Astrocyte (in vitro differentiated cells and primary cell): ENCODE measurements at regions not wholly inside any gene's neighbourhood (a gene's known extent, or its start where the extent isn't known, plus 50 kb on each side); places are given as distances from the start of the nearest gene placed in this dataset.
A peak's percentile ranks its signal among the peaks of the same experiment; 100 is the strongest.

ENCODE experiments used
- DNase-seq: peaks from one replicate; pipeline ENCODE4 v3.0.0-alpha.2; 2010; ENCODE audit warnings: low read depth
- FAIRE-seq: peaks from 2 replicates; lab custom pipeline; 2011; peaks lifted over from hg19 to GRCh38; lab: Jason Lieb, UNC
- H2AFZ ChIP-seq: 2 replicates; pipeline ENCODE4 v1.6.0; 2012; ENCODE audit warnings: low read depth, low read length, inconsistent platforms
- H3K27ac ChIP-seq: 2 replicates; pipeline ENCODE4 v1.5.1; 2011; ENCODE audit warnings: low read depth, low read length, inconsistent platforms
- H3K27me3 ChIP-seq: 2 replicates; pipeline ENCODE4 v1.6.0; 2011; ENCODE audit warnings: low read length, inconsistent platforms; ENCODE audit not compliant: insufficient read depth
- H3K36me3 ChIP-seq: 2 replicates; pipeline ENCODE4 v1.5.1; 2011; ENCODE audit warnings: low read length, inconsistent platforms; ENCODE audit not compliant: insufficient read depth
- H3K4me1 ChIP-seq: 2 replicates; pipeline ENCODE4 v1.5.1; 2011; ENCODE audit warnings: low read length, inconsistent platforms; ENCODE audit not compliant: insufficient read depth
- H3K4me2 ChIP-seq: 2 replicates; pipeline ENCODE4 v1.6.0; 2012; ENCODE audit warnings: low read length, inconsistent platforms
- H3K4me3 ChIP-seq: 2 replicates; pipeline ENCODE4 v1.5.1; 2011; ENCODE audit warnings: low read depth, mild to moderate bottlenecking, low read length, inconsistent platforms; ENCODE audit not compliant: insufficient read depth
- H3K79me2 ChIP-seq: 2 replicates; pipeline ENCODE4 v1.6.0; 2012; ENCODE audit warnings: mild to moderate bottlenecking, low read length, inconsistent platforms; ENCODE audit not compliant: insufficient read depth
- H3K9ac ChIP-seq: 2 replicates; pipeline ENCODE4 v1.6.0; 2012; ENCODE audit warnings: mild to moderate bottlenecking, low read length, inconsistent platforms
- H3K9me3 ChIP-seq: 2 replicates; pipeline ENCODE4 v1.5.1; 2012; ENCODE audit warnings: low read depth, mild to moderate bottlenecking, low read length, inconsistent platforms; ENCODE audit not compliant: insufficient read depth
- H4K20me1 ChIP-seq: 2 replicates; pipeline ENCODE4 v1.6.0; 2012; ENCODE audit warnings: low read length, inconsistent platforms; ENCODE audit not compliant: insufficient read depth
- H3K27ac Mint-ChIP-seq: one replicate; pipeline ENCODE4 v1.8.0; 2021; ENCODE audit warnings: mild to moderate bottlenecking, mixed read lengths; ENCODE audit not compliant: unreplicated experiment
- H3K27me3 Mint-ChIP-seq: one replicate; pipeline ENCODE4 v1.8.0; 2021; ENCODE audit warnings: low read depth, mixed read lengths; ENCODE audit not compliant: unreplicated experiment
- H3K36me3 Mint-ChIP-seq: one replicate; pipeline ENCODE4 v1.8.0; 2021; ENCODE audit warnings: low read depth, mixed read lengths; ENCODE audit not compliant: unreplicated experiment
- H3K4me1 Mint-ChIP-seq: one replicate; pipeline ENCODE4 v1.8.0; 2021; ENCODE audit warnings: low read depth, mixed read lengths; ENCODE audit not compliant: unreplicated experiment
- H3K4me3 Mint-ChIP-seq: one replicate; pipeline ENCODE4 v1.8.0; 2021; ENCODE audit warnings: mild to moderate bottlenecking, moderate library complexity, mixed read lengths; ENCODE audit not compliant: unreplicated experiment
- H3K9me3 Mint-ChIP-seq: one replicate; pipeline ENCODE4 v1.8.0; 2021; ENCODE audit warnings: mild to moderate bottlenecking, mixed read lengths; ENCODE audit not compliant: unreplicated experiment
- EZH2 ChIP-seq: IDR thresholded peaks from 2 replicates; pipeline ENCODE4 v1.6.1; 2012; ENCODE audit warnings: mild to moderate bottlenecking, low read length, inconsistent platforms; ENCODE audit not compliant: insufficient read depth
- TF ChIP-seq, protein P1 (sequence below): IDR thresholded peaks from 2 replicates; pipeline ENCODE4 v1.5.1; 2011; ENCODE audit warnings: low read depth, mild to moderate bottlenecking, inconsistent platforms, low read length, moderate library complexity; ENCODE audit not compliant: insufficient read depth

DNA sequence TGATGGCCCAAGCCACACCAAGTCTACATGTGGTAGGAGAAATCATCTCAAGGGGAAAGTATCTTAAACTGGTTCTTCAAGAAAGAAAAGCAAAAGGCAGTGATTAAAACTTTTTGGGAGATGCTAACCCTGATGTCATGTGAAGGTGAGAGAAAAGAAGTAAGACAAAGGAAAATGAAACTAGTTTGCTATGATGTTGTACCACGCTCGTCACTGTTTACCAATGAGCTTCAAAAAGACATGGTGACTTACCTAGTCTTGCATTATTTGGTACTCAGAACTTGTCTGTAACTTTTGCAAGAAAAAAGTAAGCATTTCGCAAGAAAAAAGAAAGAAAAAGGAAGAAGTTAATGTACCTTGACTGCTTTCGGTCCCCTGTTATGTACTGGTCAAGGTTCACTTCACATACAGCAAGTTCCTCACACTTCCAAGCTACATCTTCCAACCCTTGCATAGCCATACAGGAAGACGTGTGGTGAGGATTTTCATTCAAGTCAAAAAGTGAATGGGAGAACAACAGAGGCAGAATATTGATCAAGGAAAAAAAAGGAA lies 739.3 kb downstream of the NR2F1-AS1 start:
- H3K4me1 ChIP-seq = peaks cover 8% of the 10 kb centered on the region
- no peak overlapping the region for H3K4me2 ChIP-seq
- H3K4me1 Mint-ChIP-seq = no peaks in the 10 kb centered on the region
- H3K4me3 ChIP-seq = no peak overlapping the region
- H3K27me3 ChIP-seq = no peaks in the 10 kb centered on the region
- H3K27me3 Mint-ChIP-seq = no peaks in the 10 kb centered on the region
- H3K9ac ChIP-seq = no peak overlapping the region
- no peak overlapping the region for H3K4me3 Mint-ChIP-seq
- H3K36me3 Mint-ChIP-seq = no peaks in the 10 kb centered on the region
- H3K27ac ChIP-seq = no peak overlapping the region
- no peaks in the 10 kb centered on the region for H4K20me1 ChIP-seq
- TF ChIP-seq, protein P1, sequence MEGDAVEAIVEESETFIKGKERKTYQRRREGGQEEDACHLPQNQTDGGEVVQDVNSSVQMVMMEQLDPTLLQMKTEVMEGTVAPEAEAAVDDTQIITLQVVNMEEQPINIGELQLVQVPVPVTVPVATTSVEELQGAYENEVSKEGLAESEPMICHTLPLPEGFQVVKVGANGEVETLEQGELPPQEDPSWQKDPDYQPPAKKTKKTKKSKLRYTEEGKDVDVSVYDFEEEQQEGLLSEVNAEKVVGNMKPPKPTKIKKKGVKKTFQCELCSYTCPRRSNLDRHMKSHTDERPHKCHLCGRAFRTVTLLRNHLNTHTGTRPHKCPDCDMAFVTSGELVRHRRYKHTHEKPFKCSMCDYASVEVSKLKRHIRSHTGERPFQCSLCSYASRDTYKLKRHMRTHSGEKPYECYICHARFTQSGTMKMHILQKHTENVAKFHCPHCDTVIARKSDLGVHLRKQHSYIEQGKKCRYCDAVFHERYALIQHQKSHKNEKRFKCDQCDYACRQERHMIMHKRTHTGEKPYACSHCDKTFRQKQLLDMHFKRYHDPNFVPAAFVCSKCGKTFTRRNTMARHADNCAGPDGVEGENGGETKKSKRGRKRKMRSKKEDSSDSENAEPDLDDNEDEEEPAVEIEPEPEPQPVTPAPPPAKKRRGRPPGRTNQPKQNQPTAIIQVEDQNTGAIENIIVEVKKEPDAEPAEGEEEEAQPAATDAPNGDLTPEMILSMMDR = no peak
- no peak for TF ChIP-seq EZH2
- H3K36me3 ChIP-seq = no peaks in the 10 kb centered on the region
- H3K27ac Mint-ChIP-seq = no peak overlapping the region
- H2AFZ ChIP-seq = no peak overlapping the region
- no peak for DNase-seq
- peak; percentile 86 for FAIRE-seq
- H3K79me2 ChIP-seq = no peaks in the 10 kb centered on the region
- no peaks in the 10 kb centered on the region for H3K9me3 ChIP-seq
- no peaks in the 10 kb centered on the region for H3K9me3 Mint-ChIP-seq

DNA sequence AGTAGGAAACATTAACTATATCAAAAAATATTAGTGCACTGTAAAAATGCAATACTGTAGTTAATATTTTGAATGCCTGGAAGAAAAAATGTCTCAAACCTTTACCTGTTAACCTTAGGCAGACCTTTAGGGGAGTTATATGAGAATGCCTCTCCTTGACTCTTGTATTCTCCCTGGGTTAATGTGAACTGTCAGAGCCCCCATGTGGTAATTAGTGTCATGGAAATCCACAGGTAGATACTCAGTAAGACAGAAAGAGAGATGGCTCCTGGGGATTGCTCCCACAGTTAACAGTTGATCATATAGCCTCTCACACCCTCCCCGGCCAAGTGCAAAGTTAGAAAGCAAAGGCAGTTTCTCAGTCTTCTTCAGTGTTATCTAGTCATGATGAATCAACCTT lies 742.8 kb downstream of the NR2F1-AS1 start:
- Mint-ChIP-seq H3K4me3 (no peak overlapping the region), H3K27me3 (no peaks in the 10 kb centered on the region), H3K36me3 (no peaks in the 10 kb centered on the region), H3K4me1 (no peaks in the 10 kb centered on the region), H3K27ac (no peak overlapping the region), H3K9me3 (no peaks in the 10 kb centered on the region)
- Histone ChIP-seq H3K4me3 (no peak overlapping the region), H3K9ac (no peak overlapping the region), H2AFZ (no peak overlapping the region), H4K20me1 (no peaks in the 10 kb centered on the region), H3K27me3 (no peaks in the 10 kb centered on the region), H3K79me2 (no peaks in the 10 kb centered on the region), H3K27ac (no peak overlapping the region), H3K36me3 (no peaks in the 10 kb centered on the region), H3K4me1 (peaks cover 9% of the 10 kb centered on the region), H3K9me3 (no peaks in the 10 kb centered on the region), H3K4me2 (no peak overlapping the region)
- FAIRE-seq = no peak
- TF ChIP-seq, protein P1 = no peak
- no peak for TF ChIP-seq EZH2
- no peak for DNase-seq

DNA sequence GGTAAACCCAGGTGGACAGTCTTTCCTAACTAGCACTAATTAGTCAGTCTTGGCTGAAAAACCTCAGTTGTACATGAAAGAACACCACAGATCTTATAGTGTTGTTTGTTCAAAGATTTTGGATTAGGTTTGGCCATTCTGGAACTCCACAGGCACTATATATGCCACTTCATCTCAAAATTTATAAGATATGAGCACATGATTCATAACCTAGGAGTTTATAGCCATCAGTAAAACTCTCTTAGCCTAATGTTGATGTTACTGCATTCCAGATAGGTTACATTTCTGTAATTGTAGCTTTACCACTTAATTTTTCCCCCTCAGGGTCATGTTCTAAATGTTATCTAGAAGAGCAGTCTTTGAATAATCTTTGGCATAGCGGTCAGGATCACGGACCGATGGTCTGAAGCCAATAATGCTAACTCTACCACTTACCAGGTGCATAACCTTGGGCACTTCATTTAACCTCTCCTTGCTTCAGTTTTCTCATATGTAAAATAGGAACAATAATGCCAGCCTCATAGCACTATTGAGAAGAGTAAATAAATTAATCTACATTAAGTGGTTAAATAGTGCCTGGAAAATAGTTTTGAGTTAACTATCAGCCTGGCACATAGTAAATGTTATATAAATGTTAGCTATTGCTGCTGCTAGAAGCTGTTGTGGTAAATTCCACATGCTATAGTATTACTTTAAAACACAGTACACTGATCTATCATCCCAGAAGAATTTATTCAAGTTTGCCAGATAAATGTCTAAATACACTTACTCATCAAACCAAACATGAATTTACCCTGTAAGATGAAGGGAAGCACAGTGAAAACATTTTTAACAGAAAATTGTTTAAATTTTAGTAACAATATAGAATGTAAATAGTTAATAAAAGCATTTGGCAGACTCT lies 743.9 kb downstream of the NR2F1-AS1 start:
- no peak overlapping the region for H3K4me3 ChIP-seq
- no peaks in the 10 kb centered on the region for H3K79me2 ChIP-seq
- Mint-ChIP-seq H3K9me3 (peaks cover 2% of the 10 kb centered on the region), H3K4me1 (no peaks in the 10 kb centered on the region), H3K36me3 (no peaks in the 10 kb centered on the region), H3K27ac (no peak overlapping the region), H3K27me3 (no peaks in the 10 kb centered on the region), H3K4me3 (no peak overlapping the region)
- peaks cover 9% of the 10 kb centered on the region for H3K4me1 ChIP-seq
- no peaks in the 10 kb centered on the region for H3K9me3 ChIP-seq
- TF ChIP-seq, protein P1 = no peak
- TF ChIP-seq EZH2 = no peak
- DNase-seq (peak; percentile 72), FAIRE-seq (no peak)
- H2AFZ ChIP-seq = no peak overlapping the region
- H3K4me2 ChIP-seq = peak overlapping the region; percentile 36
- no peaks in the 10 kb centered on the region for H3K27me3 ChIP-seq
- no peaks in the 10 kb centered on the region for H3K36me3 ChIP-seq
- H3K9ac ChIP-seq = no peak overlapping the region
- H4K20me1 ChIP-seq = no peaks in the 10 kb centered on the region
- no peak overlapping the region for H3K27ac ChIP-seq
